Hematopoietic multipotent progenitor cell treated with erythropoietin and hydrocortisone succinate and interleukin-3 and kit ligand, for 6 days (in vitro differentiated cells): ENCODE measurements at regions not wholly inside any gene's neighbourhood (a gene's known extent, or its start where the extent isn't known, plus 50 kb on each side); places are given as distances from the start of the nearest gene placed in this dataset.

ENCODE experiments used
- DNase-seq: peaks from one replicate; pipeline ENCODE4 v3.0.0-alpha.2; 2015

DNA sequence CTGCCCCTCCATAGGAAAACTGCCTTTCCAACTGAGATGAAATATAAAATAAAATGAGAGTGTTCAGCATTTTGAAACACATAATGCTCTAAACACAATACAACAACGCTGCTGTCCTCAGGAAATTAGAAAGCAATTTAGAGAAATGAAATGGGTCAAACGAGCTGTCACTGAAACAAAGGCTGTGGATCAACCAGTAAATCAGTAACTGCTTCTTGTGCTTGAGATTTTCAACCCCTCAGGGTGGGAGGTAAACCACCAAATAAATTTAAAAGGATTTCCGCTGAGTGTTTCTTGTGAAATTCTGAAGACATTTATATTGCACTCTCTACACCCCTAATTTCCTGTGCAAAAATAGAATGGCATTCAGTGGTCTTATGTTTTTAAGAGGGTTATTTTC lies 657.1 kb upstream of the SEL1L start:
- DNase-seq, result no peak

DNA sequence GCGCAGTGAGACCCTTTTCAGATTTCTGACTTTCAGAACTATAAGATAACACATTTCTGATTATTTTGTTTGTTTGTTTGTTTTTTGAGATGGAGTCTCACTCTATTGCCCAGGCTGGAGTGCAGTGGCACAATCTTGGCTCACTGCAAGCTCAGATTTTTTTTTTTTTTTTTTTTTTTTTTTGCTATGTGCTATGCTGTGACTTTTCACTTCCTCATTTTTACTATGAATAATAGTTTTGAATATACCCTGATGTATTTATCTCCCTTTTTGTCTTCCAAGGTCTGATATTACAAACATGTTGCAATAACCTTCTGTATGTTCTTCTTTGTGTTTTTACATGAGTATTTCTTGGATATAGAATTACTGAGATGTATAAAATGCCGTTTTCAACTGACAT lies 658.7 kb upstream of the SEL1L start:
- DNase-seq, result no peak

DNA sequence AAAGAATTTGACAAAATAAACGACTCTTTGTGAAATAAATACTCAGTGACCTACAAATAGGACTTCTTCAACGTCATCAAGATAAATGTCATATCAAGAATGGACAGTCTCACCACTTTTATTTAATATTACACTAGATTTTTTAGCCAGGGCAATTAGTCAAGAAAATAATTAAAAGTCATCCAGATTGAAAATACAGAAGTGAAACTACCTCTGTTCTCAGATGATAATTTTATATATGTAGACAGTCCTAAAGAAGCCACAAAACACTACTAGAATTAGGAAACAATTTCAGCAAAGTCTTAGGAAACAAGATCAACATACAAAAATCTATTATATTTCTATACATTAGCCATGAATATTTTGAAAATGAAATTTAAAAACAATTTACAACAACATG lies 689.6 kb upstream of the SEL1L start:
- DNase-seq, result no peak

GRCh38 chr14:82224610-82225009 lies 691.0 kb upstream of the SEL1L start:
- no peak for DNase-seq

- no peak for DNase-seq
These were observed 697.1 kb upstream of the SEL1L start for GRCh38 chr14:82230748-82231147.

GRCh38 chr14:82238649-82239048 lies 705.0 kb upstream of the SEL1L start:
- no peak for DNase-seq

GRCh38 chr14:82239223-82239622 lies 705.6 kb upstream of the SEL1L start:
- no peak for DNase-seq

GRCh38 chr14:82244791-82245190 lies 711.1 kb upstream of the SEL1L start:
- DNase-seq, result no peak

DNA sequence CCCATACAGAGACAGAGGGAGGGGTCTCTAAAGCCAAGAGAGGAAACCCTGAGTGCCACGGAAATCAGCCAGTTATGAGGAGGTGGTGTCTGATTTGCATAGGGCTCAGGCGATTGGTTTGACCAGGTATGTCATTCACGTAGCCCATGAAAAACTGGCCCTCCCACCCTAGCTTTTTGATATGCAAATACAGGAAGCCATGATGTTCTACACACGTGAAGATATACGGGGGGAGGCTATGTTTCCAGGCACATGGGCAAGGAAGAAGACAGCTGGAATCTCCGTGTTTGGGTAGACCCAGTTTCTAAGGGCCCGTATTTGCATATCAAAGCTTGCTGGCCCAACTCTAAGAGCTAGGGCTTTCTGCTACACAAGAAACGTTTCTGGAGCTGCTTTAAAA lies 717.8 kb upstream of the SEL1L start:
- no peak for DNase-seq

DNA sequence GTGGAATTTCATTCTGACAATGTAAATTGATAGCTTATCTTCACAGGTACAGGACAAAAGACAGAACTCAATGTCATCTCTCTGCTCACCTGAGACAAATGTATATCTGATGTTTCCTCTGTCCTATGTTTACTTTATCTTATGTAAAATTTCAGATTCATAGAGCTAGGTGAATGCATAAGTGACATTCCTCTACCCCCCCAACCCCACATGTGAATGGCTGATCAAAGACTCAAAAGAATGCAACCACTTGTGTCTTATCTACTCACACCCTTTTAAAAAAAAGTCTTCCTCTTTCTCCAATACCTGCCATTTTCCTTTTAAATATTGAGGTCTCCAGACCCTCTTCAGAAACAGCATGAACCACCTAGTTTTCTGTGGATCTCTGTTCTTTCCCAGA lies 736.6 kb upstream of the SEL1L start:
- no peak for DNase-seq

DNA sequence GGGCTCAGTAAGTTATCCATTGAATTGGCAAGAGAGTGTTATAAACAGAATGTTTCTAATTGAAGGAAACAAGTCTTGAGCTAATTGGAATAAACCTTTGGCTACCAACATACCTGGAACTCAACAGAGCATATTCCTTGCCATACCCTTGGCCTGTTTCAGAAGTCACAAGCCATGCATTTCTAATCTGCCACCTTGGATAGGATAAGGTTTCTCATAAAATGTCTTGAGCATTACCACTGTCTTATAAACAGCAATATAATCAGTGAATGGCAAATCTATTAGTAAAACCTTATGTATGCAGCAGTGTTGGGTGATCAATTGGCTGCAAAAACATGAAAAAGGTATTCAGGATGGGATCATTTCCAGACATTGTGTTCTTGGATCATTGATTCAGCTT lies 765.2 kb upstream of the SEL1L start:
- DNase-seq, result no peak

GRCh38 chr14:82309199-82309598 lies 775.5 kb upstream of the SEL1L start:
- DNase-seq, result no peak

DNA sequence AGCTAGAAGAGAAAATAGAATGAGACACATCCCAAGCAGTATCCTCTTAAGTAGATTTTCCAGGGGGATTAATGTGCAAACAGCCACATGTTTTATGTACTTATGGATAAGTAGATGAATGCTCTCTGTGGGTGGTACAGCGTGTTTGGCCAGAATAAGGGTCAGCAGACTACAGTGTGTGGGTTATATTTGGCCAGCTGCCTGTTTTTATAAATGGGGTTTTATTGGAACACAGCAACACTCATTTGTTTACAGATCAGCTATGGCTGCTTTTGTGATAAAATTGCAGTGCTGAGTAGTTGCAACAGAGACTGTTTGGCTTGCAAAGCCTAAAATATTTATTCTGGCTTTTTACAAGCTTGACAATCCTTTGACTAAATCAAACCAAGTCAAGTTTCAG lies 780.2 kb upstream of the SEL1L start:
- DNase-seq, result no peak

- no peak for DNase-seq
These were observed 794.8 kb upstream of the SEL1L start for GRCh38 chr14:82328442-82328841.

GRCh38 chr14:82341261-82341810 lies 807.7 kb upstream of the SEL1L start:
- DNase-seq, result no peak

- no peak for DNase-seq
These were observed 808.9 kb upstream of the SEL1L start for GRCh38 chr14:82342596-82342995.

GRCh38 chr14:82345184-82345583 lies 811.5 kb upstream of the SEL1L start:
- DNase-seq, result no peak

- no peak for DNase-seq
These were observed 820.5 kb upstream of the SEL1L start for GRCh38 chr14:82354126-82354525.

- DNase-seq, result no peak
These were observed 825.5 kb upstream of the SEL1L start for GRCh38 chr14:82359201-82359600.

GRCh38 chr14:82362452-82362851 lies 828.8 kb upstream of the SEL1L start:
- DNase-seq, result no peak

DNA sequence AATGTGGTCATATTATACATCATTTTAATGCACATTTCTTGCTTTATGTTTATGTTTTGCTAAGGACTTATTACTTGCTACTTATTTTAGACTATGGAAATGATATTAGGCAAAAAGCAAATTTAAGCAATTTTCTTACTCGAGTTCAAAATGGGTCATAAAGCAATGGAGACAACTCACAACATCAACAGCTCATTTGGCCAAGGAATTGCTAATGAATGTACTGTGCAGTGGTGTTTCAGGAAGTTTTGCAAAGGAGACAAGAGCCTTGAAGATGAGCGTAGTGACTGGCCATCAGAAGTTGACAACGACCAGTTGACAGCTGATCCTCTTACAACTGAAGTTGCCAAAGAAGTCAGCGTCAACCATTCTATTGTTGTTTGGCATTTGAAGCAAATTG lies 831.8 kb upstream of the SEL1L start:
- DNase-seq, result no peak

DNA sequence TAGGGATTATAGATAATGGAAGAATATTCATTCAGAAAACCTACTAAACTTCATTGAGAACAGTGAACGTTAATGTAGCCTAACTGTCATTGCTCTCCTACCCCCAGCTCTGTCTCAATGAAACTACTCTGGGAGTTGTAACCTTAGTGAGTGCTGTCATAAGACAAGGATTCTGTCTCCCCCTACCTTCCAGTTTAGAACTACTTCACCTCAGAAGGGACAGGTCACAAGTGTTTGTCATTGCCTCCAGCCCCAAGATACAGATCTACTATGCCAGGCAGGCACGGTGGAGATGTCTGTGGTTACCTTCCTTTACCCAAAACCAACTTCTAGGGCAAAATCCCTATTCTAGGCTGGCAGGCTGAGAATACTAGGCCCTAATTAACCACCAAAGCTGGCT lies 833.1 kb upstream of the SEL1L start:
- DNase-seq, result no peak

- DNase-seq, result no peak
These were observed 845.6 kb upstream of the SEL1L start for GRCh38 chr14:82379291-82379690.

DNA sequence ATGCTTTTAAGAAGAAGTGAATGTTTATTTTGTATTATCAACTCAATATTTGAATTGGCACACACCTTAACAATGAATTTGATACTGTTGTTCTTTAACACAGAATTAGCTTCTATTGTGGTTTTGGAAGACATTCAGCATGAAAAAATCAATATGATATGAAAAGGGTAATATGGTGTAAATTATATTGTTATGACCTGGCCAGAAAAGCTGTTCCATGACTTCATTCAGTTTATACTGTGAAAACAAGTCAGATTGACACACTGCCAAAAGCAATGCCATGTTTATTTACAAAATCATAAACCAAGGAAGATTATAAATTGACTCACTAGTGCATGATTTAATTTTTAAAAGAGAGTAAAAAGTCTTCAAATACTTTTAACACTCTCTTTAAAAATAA lies 851.4 kb upstream of the SEL1L start:
- DNase-seq, result no peak

DNA sequence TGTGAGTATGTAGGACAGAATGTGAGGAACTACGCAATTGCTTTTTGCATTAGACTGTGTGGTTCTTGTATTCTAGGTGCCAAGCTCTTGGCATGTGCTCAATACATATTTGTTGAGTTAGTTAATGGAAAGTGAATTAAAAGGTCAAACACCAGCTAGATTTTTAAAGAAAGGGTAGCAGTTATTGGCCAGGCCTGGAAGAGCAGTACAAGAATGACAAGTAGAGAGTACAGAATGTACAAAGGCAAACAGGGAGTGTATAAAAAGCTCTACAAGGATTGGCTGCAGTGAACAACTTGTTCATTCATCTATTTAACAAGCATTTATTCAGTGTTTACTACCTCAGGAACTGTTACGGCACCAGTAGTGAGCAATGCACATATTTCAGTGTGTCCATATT lies 854.0 kb upstream of the SEL1L start:
- no peak for DNase-seq

DNA sequence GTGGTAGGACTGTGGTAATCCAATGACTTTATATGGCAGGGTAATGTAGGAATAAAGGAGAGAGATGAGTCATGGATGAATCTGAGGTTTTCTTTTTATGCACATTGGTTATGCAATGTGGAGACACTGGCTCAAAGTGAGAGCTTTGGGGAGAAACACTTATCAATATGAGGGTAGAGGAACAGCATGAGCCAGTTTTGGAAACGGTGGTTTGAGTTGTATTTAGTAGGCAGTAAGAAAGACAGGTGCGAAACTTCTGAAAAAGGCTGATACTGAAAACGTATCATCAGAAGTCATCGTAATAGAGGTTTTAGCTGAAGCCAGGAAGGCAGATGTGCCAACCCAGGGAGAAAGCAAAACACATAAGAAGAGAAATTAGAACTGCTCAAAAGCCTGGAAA lies 854.8 kb upstream of the SEL1L start:
- DNase-seq, result no peak
